Panc1 (cell line): ENCODE measurements at regions not wholly inside any gene's neighbourhood (a gene's known extent, or its start where the extent isn't known, plus 50 kb on each side); places are given as distances from the start of the nearest gene placed in this dataset.

Experiments
- ATAC-seq: fragments of 200-7000 bp; cut with Tn5 transposase; 2 replicates; pipeline ENCODE4 v1.9.1; 2020; ENCODE audit warnings: mild to moderate bottlenecking, moderate library complexity
- BruUV-seq: library from RNA; stranded (reverse); fragments of 400-500 nt; replicated peaks from 2 replicates; lab custom pipeline; 2021; lab: Mats Ljungman, UMichigan
- CTCF ChIA-PET: fragments of 300-600 bp; sonication (Branson Sonifier 250); formaldehyde crosslinking; loops from one replicate; lab custom pipeline; 2022; ENCODE audit warnings: antibody characterized with exemption; lab: Charles Lee
- POLR2A ChIA-PET: fragments of 300-600 bp; sonication (Branson Sonifier 250); formaldehyde crosslinking; loops from one replicate; lab custom pipeline; 2022; ENCODE audit warnings: antibody characterized with exemption; lab: Charles Lee
- DNase-seq: peaks from one replicate; pipeline ENCODE4 v3.0.0-alpha.2; 2010; ENCODE audit warnings: low read depth, low spot score
- H3K27ac ChIP-seq: 2 replicates; pipeline ENCODE4 v1.5.1; 2011; ENCODE audit warnings: mild to moderate bottlenecking, low read length, inconsistent platforms
- H3K27me3 ChIP-seq: fragments of 200-500 bp; sonication (Bioruptor generic); 2 replicates; pipeline ENCODE4 v1.6.0; 2014; ENCODE audit warnings: low read length, inconsistent platforms; ENCODE audit not compliant: control insufficient read depth, insufficient read depth
- H3K36me3 ChIP-seq: fragments of 200-500 bp; sonication (Bioruptor generic); 2 replicates; pipeline ENCODE4 v1.5.1; 2014; ENCODE audit warnings: inconsistent platforms, mild to moderate bottlenecking, low read length, moderate library complexity; ENCODE audit not compliant: control insufficient read depth, insufficient read depth
- H3K4me1 ChIP-seq: 2 replicates; pipeline ENCODE4 v1.5.1; 2011; ENCODE audit warnings: inconsistent platforms, mild to moderate bottlenecking, low read length, moderate library complexity; ENCODE audit not compliant: control insufficient read depth, insufficient read depth
- H3K4me3 ChIP-seq, 2 experiments: 2 replicates each; pipeline ENCODE4 v1.5.1; 2011 to 2012; ENCODE audit warnings: low read depth in 2 of 2, low read length in 2 of 2, mild to moderate bottlenecking in 2 of 2, inconsistent platforms in 1 of 2, moderate library complexity in 1 of 2
- H3K9me3 ChIP-seq: fragments of 200-500 bp; sonication (Bioruptor generic); 2 replicates; pipeline ENCODE4 v1.5.1; 2014; ENCODE audit warnings: low read depth, mild to moderate bottlenecking, inconsistent platforms, low read length, moderate library complexity; ENCODE audit not compliant: control insufficient read depth, insufficient read depth
- CTCF ChIP-seq: fragments of 450-650 bp; IDR thresholded peaks from 2 replicates; pipeline ENCODE4 v1.5.1; 2017; ENCODE audit warnings: mild to moderate bottlenecking
- POLR2AphosphoS5 ChIP-seq: IDR thresholded peaks from 2 replicates; pipeline ENCODE4 v1.6.1; 2012; ENCODE audit warnings: mild to moderate bottlenecking, low read depth, low read length, moderate library complexity
- REST ChIP-seq, 2 experiments: IDR thresholded peaks; 2 replicates each; pipeline ENCODE4 v1.6.1; 2011 to 2012; ENCODE audit warnings: low read depth in 2 of 2, control low read depth in 1 of 2, low read length in 1 of 2, mild to moderate bottlenecking in 1 of 2, moderate library complexity in 1 of 2; ENCODE audit not compliant: insufficient read depth in 1 of 2
- SIN3A ChIP-seq: IDR thresholded peaks from 2 replicates; pipeline ENCODE4 v1.6.1; 2012; ENCODE audit warnings: low read depth, mild to moderate bottlenecking, low read length, moderate library complexity, borderline replicate concordance; ENCODE audit not compliant: insufficient read depth
- TCF7L2 ChIP-seq: IDR thresholded peaks from 2 replicates; pipeline ENCODE4 v1.6.1; 2011; ENCODE audit warnings: mild to moderate bottlenecking, low read depth, low read length, inconsistent platforms
- in situ Hi-C: cut with HindIII; loops from 2 replicates; pipeline ENCODE4 v1.10.0; 2016; ENCODE audit warnings: low sequenced_read_pairs, low pct_unique_long_range_greater_than_20kb
- intact Hi-C: fragments of 100-400 bp; cut with micrococcal nuclease; formaldehyde crosslinking; loops from one replicate; pipeline ENCODE4 v1.10.0; 2022; ENCODE audit not compliant: unreplicated experiment

DNA sequence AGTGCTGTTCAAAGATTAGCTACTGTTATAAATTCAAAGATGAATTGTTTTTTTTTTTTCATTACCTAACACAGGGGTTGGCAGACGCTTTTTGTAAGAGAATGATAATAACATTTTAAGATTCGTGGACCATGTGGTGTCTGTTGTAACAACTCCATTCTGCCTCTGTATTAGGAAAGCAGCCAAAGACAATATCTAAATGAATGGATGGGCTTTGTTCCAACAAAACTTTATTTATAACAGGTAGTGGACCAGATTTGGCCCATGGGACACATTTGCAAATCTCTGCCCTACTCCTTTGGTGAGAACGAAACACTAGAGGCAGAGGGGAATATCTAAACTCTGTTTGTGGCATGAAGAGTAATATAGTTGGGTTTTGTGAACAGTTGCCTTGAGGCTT lies 83.6 kb upstream of the BLID start:
- POLR2A ChIA-PET: no interaction called here
- TF ChIP-seq SIN3A (no peak), REST (IDR thresholded peaks at IDR 0.05; ENCODE audit: insufficient read depth in 1 of 2, low read depth in 2 of 2, low read length in 1 of 2) (no peak), TCF7L2 (no peak), CTCF (no peak), POLR2AphosphoS5 (no peak)
- BruUV-seq: no TSS peak
- no peaks in the 10 kb centered on the region for H3K9me3 ChIP-seq
- H3K36me3 ChIP-seq: no peaks in the 10 kb centered on the region
- DNase-seq (no peak), ATAC-seq (no peak)
- no peak overlapping the region for H3K4me3 ChIP-seq
- peaks cover 31% of the 10 kb centered on the region for H3K4me1 ChIP-seq
- H3K27ac ChIP-seq: peak overlapping the region; percentile 30; the same call in 1 of the 2 replicates
- in situ Hi-C loops (no loop called here), intact Hi-C loops (loop anchor here (5.0 kb wide), 2 partner anchors 42 to 92 kb away; no protein-coding TSS in a partner anchor)
- CTCF ChIA-PET: no interaction called here
- H3K27me3 ChIP-seq: no peaks in the 10 kb centered on the region

- peaks cover 32% of the 10 kb centered on the region for H3K4me1 ChIP-seq
- intact Hi-C loops: no loop called here
- H3K4me3 ChIP-seq: no peak overlapping the region
- ATAC-seq (no peak), DNase-seq (no peak)
- no peaks in the 10 kb centered on the region for H3K27me3 ChIP-seq
- ChIA-PET POLR2A (no interaction called here), CTCF (no interaction called here)
- no TSS peak for BruUV-seq
- TF ChIP-seq POLR2AphosphoS5 (no peak), TCF7L2 (no peak), SIN3A (no peak), CTCF (no peak), REST (IDR thresholded peaks at IDR 0.05; ENCODE audit: insufficient read depth in 1 of 2, low read depth in 2 of 2, low read length in 1 of 2) (no peak)
- in situ Hi-C loops: no loop called here
- no peaks in the 10 kb centered on the region for H3K36me3 ChIP-seq
- no peaks in the 10 kb centered on the region for H3K9me3 ChIP-seq
- peak overlapping the region; percentile 83 for H3K27ac ChIP-seq
These were observed 82.4 kb upstream of the BLID start for GRCh38 chr11:122198291-122198983.
